ENCODE measurements at regions not wholly inside any gene's neighbourhood (a gene's known extent, or its start where the extent isn't known, plus 50 kb on each side); places are given as distances from the start of the nearest gene placed in this dataset.
"Not testable (repeated sequence)": the region's sequence is repeated elsewhere in the genome, so short reads cannot be mapped to it uniquely, and the experiment has no call there.

- no peak for DNase-seq
These were observed 88.6 kb upstream of the NEDD9 start for GRCh38 chr6:11320914-11321597.

DNA sequence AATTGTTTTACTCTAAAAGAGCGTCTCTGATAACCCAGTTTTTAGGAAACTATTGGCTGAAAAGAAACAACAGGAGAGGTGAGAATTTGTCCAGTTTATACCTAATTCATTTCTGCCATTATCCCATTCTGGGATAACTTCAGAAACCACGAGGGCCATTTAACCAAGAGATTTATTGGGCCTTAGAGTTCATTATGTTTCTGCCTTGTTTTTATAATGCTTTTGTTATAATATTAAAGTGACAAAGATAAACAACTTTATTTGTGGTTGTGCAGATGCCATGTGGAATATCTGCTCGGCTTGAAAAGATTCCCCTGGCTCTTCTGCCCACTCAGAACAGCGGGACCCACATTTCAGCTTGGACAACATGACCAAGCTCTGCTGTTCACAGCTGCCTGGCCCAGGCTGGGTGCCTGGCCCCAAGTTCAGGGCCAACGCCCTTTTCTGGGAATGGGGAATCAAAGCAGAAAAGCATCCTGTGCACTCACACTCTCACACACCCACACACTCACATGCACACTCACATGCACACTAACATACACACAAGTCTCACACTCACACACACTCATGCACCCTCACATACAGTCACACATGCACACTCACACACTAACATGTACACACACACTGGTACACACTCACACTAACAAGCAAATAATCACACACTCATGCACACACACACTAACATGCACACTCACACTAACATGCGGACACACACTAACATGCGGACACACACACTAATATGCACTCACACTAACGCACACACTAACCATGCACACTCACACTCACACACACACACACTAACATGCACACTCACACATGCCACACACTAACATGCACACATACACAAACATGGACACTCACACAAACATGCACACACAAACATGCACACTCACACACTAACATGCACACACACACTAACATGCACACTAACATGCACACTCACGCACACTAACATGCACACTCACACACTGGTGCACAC, 86.7 kb upstream of the NEDD9 start:
- DNase-seq = no peak

- DNase-seq = peak; percentile 66
These were observed 85.7 kb upstream of the NEDD9 start for GRCh38 chr6:11317885-11318771.

GRCh38 chr6:11315743-11316437, 83.4 kb upstream of the NEDD9 start:
- no peak for DNase-seq

- DNase-seq = no peak
These were observed 80.7 kb upstream of the NEDD9 start for GRCh38 chr6:11313207-11313606.

GRCh38 chr6:11311970-11312369, 79.5 kb upstream of the NEDD9 start:
- no peak for DNase-seq

GRCh38 chr6:11309947-11310665, 77.6 kb upstream of the NEDD9 start:
- DNase-seq = no peak

- no peak for DNase-seq
These were observed 74.8 kb upstream of the NEDD9 start for GRCh38 chr6:11307226-11307625.

DNA sequence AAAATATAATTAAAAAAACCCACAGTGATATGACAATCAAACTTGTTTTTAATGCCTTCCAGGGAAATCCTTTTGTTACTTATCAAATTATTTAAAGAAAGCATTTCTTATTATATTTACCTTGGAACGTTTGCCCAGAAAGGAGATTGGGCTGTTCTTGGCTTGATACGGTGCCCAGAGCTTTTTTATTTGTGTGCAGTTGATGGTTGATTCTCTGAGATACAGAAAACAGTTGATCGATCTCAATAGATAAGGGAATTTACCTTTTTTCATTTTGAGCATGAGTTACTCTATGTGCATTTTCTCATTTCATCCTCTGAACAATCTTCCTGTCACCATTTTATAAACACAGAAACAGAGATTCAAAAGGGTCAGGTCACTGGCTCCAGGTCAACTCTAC, 72.5 kb upstream of the NEDD9 start:
- no peak for DNase-seq

GRCh38 chr6:11299876-11300428, 67.5 kb upstream of the NEDD9 start:
- DNase-seq = not testable (repeated sequence)

GRCh38 chr6:11299421-11299784, 66.9 kb upstream of the NEDD9 start:
- not testable (repeated sequence) for DNase-seq

DNA sequence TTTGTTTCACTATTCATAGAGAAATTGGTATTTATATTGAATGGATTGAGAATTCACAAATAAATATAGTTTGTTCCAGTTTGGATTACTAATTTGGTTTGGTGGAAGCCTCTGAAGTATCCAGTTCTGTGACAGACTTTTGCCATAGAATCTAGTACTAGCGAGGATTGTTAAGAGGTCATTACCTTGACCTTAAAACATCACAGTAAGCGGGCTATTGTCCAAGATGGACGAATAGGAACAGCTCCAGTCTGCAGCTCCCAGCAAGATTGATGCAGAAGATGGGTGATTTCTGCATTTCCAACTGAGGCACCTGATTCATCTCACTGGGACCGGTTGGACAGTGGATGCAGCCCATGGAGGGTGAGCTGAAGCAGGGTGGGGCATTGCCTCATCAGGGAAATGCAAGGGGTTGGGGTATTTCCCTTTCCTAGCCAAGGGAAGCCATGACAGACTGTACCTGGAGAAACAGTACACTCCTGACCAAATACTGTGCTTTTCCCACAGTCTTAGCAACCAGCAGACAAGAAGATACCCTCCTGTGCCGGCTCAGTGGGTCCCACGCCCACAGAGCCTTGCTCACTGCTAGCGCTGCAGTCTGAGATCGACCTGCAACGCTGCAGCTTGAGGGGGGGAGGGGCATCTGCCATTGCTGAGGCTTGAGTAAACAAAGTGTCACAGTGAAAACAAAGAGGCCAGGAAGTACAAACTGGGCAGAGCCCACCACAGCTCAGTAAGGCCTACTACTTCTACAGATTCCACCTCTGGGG, 66.4 kb upstream of the NEDD9 start:
- peak; percentile 56 for DNase-seq

GRCh38 chr6:11297376-11297729, 64.9 kb upstream of the NEDD9 start:
- no peak for DNase-seq

DNA sequence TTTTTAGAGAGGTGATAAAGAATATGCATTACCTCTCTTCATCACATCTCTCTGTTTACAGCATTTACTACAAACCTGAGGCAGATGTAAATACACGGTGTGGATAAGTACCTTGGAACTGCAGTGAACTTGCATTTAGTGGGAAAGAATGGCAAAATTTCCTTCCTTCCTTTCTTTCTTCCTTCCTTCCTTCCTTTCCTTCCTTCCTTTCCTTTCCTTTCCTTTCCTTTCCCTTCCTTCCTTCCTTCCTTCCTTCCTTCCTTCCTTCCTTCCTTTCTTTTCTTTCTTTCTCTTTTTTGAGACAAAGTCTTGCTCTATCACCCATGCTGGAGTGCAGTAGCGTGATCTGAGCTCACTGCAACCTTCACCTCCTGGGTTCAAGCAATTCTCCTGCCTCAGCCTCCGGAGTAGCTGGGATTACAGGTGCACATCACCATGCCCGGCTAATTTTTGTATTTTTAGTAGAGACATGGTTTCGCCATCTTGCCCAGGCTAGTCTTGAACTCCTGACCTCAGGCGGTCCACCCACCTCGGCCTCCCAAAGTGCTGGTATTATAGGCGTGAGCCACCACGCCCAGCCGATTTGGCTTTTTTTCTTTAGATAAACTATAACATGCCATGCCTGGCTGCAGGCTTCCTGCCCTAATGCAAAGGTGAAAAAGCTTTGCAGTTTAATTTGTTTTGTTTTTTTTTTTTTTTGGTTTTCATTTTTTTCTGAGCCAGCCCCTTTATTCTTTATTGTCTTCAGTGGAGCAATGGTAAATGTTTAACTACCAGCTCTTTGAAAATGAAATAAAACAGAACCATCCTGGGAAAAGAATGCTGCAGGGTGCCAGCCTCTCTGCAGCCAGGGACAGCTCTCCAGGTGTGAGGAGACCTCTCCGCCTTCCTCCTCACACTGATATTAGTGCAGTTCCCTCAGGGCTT, 64.2 kb upstream of the NEDD9 start:
- no peak for DNase-seq

GRCh38 chr6:11295969-11296368, 63.5 kb upstream of the NEDD9 start:
- DNase-seq = no peak

- no peak for DNase-seq
These were observed 61.8 kb upstream of the NEDD9 start for GRCh38 chr6:11294228-11294627.

- DNase-seq = no peak
These were observed 60.2 kb upstream of the NEDD9 start for GRCh38 chr6:11292594-11293236.

DNA sequence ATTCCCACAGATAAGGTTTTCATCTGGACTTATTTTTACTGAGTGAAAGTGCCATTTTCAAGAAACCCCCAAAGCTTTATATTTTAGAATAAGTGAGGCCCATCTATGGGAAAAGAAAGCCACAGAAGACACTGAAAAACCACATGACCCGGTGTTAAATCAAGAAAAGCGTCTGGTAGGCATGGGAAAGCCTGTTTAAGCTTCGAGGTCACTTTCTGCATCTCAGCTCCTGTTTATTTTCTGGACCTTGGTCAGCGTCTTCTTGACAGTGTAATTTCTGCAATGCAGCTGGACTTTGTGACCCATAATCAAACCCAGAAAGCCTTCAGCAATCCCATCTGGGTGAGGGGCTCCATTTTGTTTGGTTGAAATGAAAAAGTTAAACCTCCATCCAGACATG, 59.6 kb upstream of the NEDD9 start:
- DNase-seq = no peak

- no peak for DNase-seq
These were observed 59.1 kb upstream of the NEDD9 start for GRCh38 chr6:11291582-11291981.
